ENCODE measurements at regions not wholly inside any gene's neighbourhood (a gene's known extent, or its start where the extent isn't known, plus 50 kb on each side); places are given as distances from the start of the nearest gene placed in this dataset.
A peak's percentile ranks its signal among the peaks of the same experiment; 100 is the strongest.

- peak; percentile 73 for FAIRE-seq
Measured at GRCh38 chr3:127435299-127435698, 147.5 kb upstream of the PRR20G start.

GRCh38 chr3:127431066-127431465 lies 143.2 kb upstream of the PRR20G start:
- FAIRE-seq = no peak

GRCh38 chr3:127428344-127428997 lies 140.6 kb upstream of the PRR20G start:
- no peak for FAIRE-seq

- no peak for FAIRE-seq
Measured at GRCh38 chr3:127427666-127428065, 139.8 kb upstream of the PRR20G start.

- no peak for FAIRE-seq
Measured at GRCh38 chr3:127427156-127427555, 139.3 kb upstream of the PRR20G start.

GRCh38 chr3:127426444-127427153 lies 138.8 kb upstream of the PRR20G start:
- FAIRE-seq = no peak

GRCh38 chr3:127425505-127426443 lies 137.9 kb upstream of the PRR20G start:
- FAIRE-seq = no peak

GRCh38 chr3:127424766-127425504 lies 137.1 kb upstream of the PRR20G start:
- no peak for FAIRE-seq

GRCh38 chr3:127423856-127424765 lies 136.3 kb upstream of the PRR20G start:
- FAIRE-seq = no peak

GRCh38 chr3:127422663-127423375 lies 135.0 kb upstream of the PRR20G start:
- no peak for FAIRE-seq

- no peak for FAIRE-seq
Measured at GRCh38 chr3:127421943-127422662, 134.3 kb upstream of the PRR20G start.

GRCh38 chr3:127420829-127421228 lies 133.0 kb upstream of the PRR20G start:
- FAIRE-seq = no peak

GRCh38 chr3:127419641-127420553 lies 132.1 kb upstream of the PRR20G start:
- FAIRE-seq = no peak

- FAIRE-seq = no peak
Measured at GRCh38 chr3:127419182-127419581, 131.3 kb upstream of the PRR20G start.

GRCh38 chr3:127418560-127419147 lies 130.8 kb upstream of the PRR20G start:
- FAIRE-seq = no peak

GRCh38 chr3:127417709-127418559 lies 130.1 kb upstream of the PRR20G start:
- FAIRE-seq = no peak

GRCh38 chr3:127413871-127414270 lies 126.0 kb upstream of the PRR20G start:
- no peak for FAIRE-seq

GRCh38 chr3:127413318-127413673 lies 125.5 kb upstream of the PRR20G start:
- FAIRE-seq = no peak

Measured in islet of Langerhans (tissue), 1 donor.